ENCODE measurements at regions not wholly inside any gene's neighbourhood (a gene's known extent, or its start where the extent isn't known, plus 50 kb on each side); places are given as distances from the start of the nearest gene placed in this dataset.

DNA sequence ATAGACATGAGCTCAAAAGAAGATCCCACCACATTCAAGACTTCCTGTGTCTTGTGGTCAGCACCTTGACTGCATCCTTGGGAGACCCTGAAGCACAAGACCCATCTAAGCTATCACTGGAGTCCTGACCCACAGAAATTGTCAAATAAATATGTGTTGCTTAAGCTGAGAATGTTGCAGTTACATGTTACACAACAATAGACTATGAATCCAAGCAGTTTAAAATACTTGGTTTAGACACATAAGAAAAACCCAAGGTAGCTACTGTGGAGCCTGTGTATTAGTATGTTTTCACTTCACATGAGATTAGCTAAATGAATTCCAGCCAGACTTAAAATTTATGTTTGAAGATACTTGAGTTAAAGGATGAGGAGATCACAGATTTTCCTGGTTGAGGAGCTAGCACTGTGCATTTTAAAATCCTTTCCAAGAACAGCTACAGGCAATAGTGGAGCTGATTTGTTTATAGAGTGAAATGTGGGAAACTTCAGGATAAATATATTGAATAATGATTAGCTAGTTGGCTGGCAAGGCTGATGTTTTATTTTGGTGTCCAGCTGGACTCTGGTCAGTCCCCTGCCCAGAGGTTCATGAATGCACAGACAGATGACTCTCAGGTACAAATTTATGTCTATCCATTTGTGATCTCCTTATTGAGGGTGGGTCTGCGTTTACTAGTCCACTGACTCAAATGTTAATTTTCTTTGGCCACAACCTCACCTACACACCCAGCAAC lies 1527.7 kb downstream of the NLGN4Y start:
- TF ChIP-seq, protein P1, sequence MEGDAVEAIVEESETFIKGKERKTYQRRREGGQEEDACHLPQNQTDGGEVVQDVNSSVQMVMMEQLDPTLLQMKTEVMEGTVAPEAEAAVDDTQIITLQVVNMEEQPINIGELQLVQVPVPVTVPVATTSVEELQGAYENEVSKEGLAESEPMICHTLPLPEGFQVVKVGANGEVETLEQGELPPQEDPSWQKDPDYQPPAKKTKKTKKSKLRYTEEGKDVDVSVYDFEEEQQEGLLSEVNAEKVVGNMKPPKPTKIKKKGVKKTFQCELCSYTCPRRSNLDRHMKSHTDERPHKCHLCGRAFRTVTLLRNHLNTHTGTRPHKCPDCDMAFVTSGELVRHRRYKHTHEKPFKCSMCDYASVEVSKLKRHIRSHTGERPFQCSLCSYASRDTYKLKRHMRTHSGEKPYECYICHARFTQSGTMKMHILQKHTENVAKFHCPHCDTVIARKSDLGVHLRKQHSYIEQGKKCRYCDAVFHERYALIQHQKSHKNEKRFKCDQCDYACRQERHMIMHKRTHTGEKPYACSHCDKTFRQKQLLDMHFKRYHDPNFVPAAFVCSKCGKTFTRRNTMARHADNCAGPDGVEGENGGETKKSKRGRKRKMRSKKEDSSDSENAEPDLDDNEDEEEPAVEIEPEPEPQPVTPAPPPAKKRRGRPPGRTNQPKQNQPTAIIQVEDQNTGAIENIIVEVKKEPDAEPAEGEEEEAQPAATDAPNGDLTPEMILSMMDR (IDR thresholded peaks at IDR 0.05), result no peak
- TF ChIP-seq POLR2A (IDR thresholded peaks at IDR 0.05), result no peak

Measured in right lobe of liver (tissue), 4 donors.